DND-41 (cell line): ENCODE measurements at regions not wholly inside any gene's neighbourhood (a gene's known extent, or its start where the extent isn't known, plus 50 kb on each side); places are given as distances from the start of the nearest gene placed in this dataset.

Experiments used
- ATAC-seq: fragments of 200-7000 bp; cut with Tn5 transposase; 3 replicates; pipeline ENCODE4 v1.9.1; 2021; ENCODE audit warnings: low read depth; ENCODE audit not compliant: insufficient read depth
- DNase-seq: peaks from one replicate; pipeline ENCODE4 v3.0.0-alpha.2; 2020
- H2AFZ ChIP-seq: 2 replicates; pipeline ENCODE4 v1.6.0; 2012; ENCODE audit warnings: low read depth, low read length
- H3K27ac ChIP-seq: 2 replicates; pipeline ENCODE4 v1.5.1; 2012; ENCODE audit warnings: low read length, inconsistent platforms
- H3K27me3 ChIP-seq: fragments of 200-600 bp; sonication (generic); 2 replicates; pipeline ENCODE4 v1.6.0; 2012; ENCODE audit warnings: low read length, mild to moderate bottlenecking, inconsistent platforms; ENCODE audit not compliant: insufficient read depth, poor library complexity
- H3K36me3 ChIP-seq: 2 replicates; pipeline ENCODE4 v1.5.1; 2012; ENCODE audit warnings: low read length, inconsistent platforms; ENCODE audit not compliant: insufficient read depth
- H3K4me1 ChIP-seq: 2 replicates; pipeline ENCODE4 v1.5.1; 2012; ENCODE audit warnings: mild to moderate bottlenecking, low read length; ENCODE audit not compliant: insufficient read depth
- H3K4me2 ChIP-seq: 2 replicates; pipeline ENCODE4 v1.6.0; 2012; ENCODE audit warnings: mild to moderate bottlenecking, moderate library complexity, low read length, inconsistent platforms; ENCODE audit not compliant: insufficient read depth
- H3K4me3 ChIP-seq, 2 experiments: fragments of 200-600 bp in 1 of 2; shearing (Covaris generic) in 1 of 2; 2 replicates each; pipeline ENCODE4 v1.5.1; 2012 to 2016; ENCODE audit warnings: inconsistent platforms in 2 of 2, low read length in 2 of 2, mild to moderate bottlenecking in 2 of 2, low read depth in 1 of 2, moderate library complexity in 1 of 2
- H3K79me2 ChIP-seq: 2 replicates; pipeline ENCODE4 v1.6.0; 2012; ENCODE audit warnings: low read length, inconsistent platforms; ENCODE audit not compliant: insufficient read depth
- H3K9ac ChIP-seq: 2 replicates; pipeline ENCODE4 v1.6.0; 2012; ENCODE audit warnings: low read depth, mild to moderate bottlenecking, inconsistent platforms, low read length, moderate library complexity
- H3K9me3 ChIP-seq: 2 replicates; pipeline ENCODE4 v1.5.1; 2012; ENCODE audit warnings: low read length, moderate library complexity, mild to moderate bottlenecking, inconsistent platforms; ENCODE audit not compliant: insufficient read depth, severe bottlenecking
- H4K20me1 ChIP-seq: 2 replicates; pipeline ENCODE4 v1.6.0; 2012; ENCODE audit warnings: low read length; ENCODE audit not compliant: insufficient read depth
- CTCF ChIP-seq: IDR thresholded peaks from 2 replicates; pipeline ENCODE4 v1.5.1; 2012; ENCODE audit warnings: borderline replicate concordance, low read length, moderate library complexity, mild to moderate bottlenecking; ENCODE audit not compliant: poor library complexity, severe bottlenecking; ENCODE audit errors: extremely low read depth
- EZH2 ChIP-seq: IDR thresholded peaks from 3 replicates; pipeline ENCODE4 v1.6.1; 2012; ENCODE audit warnings: borderline replicate concordance, low read depth, mild to moderate bottlenecking, moderate library complexity, low read length, inconsistent platforms; ENCODE audit not compliant: severe bottlenecking

- no peaks in the 10 kb centered on the region for H3K9me3 ChIP-seq
- H4K20me1 ChIP-seq, result no peaks in the 10 kb centered on the region
- no peaks in the 10 kb centered on the region for H3K4me1 ChIP-seq
- TF ChIP-seq CTCF (no peak), EZH2 (no peak)
- no peak overlapping the region for H2AFZ ChIP-seq
- no peaks in the 10 kb centered on the region for H3K79me2 ChIP-seq
- H3K27me3 ChIP-seq, result peaks cover 26% of the 10 kb centered on the region
- H3K27ac ChIP-seq, result no peak overlapping the region
- H3K4me3 ChIP-seq, result no peak overlapping the region
- no peak overlapping the region for H3K9ac ChIP-seq
- DNase-seq (no peak), ATAC-seq (no peak)
- H3K36me3 ChIP-seq, result no peaks in the 10 kb centered on the region
- no peak overlapping the region for H3K4me2 ChIP-seq
Observed at GRCh38 chr5:171537923-171538537, 118.6 kb downstream of the FGF18 start.

- TF ChIP-seq CTCF, result no peak
- no peak for TF ChIP-seq EZH2
- no peak overlapping the region for H3K4me2 ChIP-seq
- H3K9me3 ChIP-seq, result no peaks in the 10 kb centered on the region
- peaks cover 22% of the 10 kb centered on the region for H3K27me3 ChIP-seq
- no peak for ATAC-seq
- no peak overlapping the region for H3K27ac ChIP-seq
- no peaks in the 10 kb centered on the region for H3K79me2 ChIP-seq
- no peaks in the 10 kb centered on the region for H4K20me1 ChIP-seq
- no peak overlapping the region for H3K9ac ChIP-seq
- no peaks in the 10 kb centered on the region for H3K36me3 ChIP-seq
- no peaks in the 10 kb centered on the region for H3K4me1 ChIP-seq
- no peak overlapping the region for H2AFZ ChIP-seq
- no peak for DNase-seq
- H3K4me3 ChIP-seq, result no peak overlapping the region
Observed at GRCh38 chr5:171538681-171539080, 119.2 kb downstream of the FGF18 start.

- no peak for DNase-seq
- no peak for ATAC-seq
- no peak overlapping the region for H3K9ac ChIP-seq
- peaks cover 6% of the 10 kb centered on the region for H3K27me3 ChIP-seq
- no peak overlapping the region for H3K4me3 ChIP-seq
- H3K4me2 ChIP-seq, result no peak overlapping the region
- H3K36me3 ChIP-seq, result no peaks in the 10 kb centered on the region
- no peak overlapping the region for H3K27ac ChIP-seq
- no peaks in the 10 kb centered on the region; the same call in 1 of the 2 replicates for H4K20me1 ChIP-seq
- H2AFZ ChIP-seq, result no peak overlapping the region
- H3K4me1 ChIP-seq, result no peaks in the 10 kb centered on the region
- no peaks in the 10 kb centered on the region for H3K79me2 ChIP-seq
- TF ChIP-seq EZH2 (no peak), CTCF (no peak)
- no peaks in the 10 kb centered on the region for H3K9me3 ChIP-seq
Observed at GRCh38 chr5:171540865-171541264, 121.4 kb downstream of the FGF18 start.
